ENCODE measurements at regions not wholly inside any gene's neighbourhood (a gene's known extent, or its start where the extent isn't known, plus 50 kb on each side); places are given as distances from the start of the nearest gene placed in this dataset.

DNA sequence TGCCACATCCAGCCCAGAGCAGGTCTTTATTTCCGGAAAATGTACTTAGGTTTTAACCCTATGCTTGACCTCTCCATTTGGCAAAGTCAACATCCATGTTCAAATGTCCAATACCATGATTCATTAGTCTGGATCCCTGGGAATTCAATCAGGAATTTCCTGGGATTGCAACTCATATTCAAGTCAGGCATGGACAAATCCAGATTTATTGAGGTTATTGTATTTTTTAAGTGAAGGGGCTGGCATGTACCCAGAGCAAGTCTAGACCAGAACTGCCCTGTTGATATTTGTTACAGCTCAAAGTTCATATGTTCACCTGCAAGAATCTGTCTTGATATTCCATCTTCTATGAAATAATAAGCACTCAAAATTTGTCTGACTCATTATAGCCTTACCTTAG is 521.1 kb downstream of the ADGRL2 start:
- TF ChIP-seq CTCF (IDR thresholded peaks at IDR 0.05 in 4 of 5, conservative IDR thresholded peaks at IDR 0.05 in 1 of 5) (no peak), POLR2A (IDR thresholded peaks at IDR 0.05) (no peak)

Measured in gastrocnemius medialis (tissue), 4 donors.